Endodermal cell (in vitro differentiated cells): ENCODE measurements at regions not wholly inside any gene's neighbourhood (a gene's known extent, or its start where the extent isn't known, plus 50 kb on each side); places are given as distances from the start of the nearest gene placed in this dataset.

ENCODE experiments used
- DNase-seq: peaks from one replicate; pipeline ENCODE4 v3.0.0-alpha.2; 2017
- H3K27ac ChIP-seq: 2 replicates; pipeline ENCODE4 v1.5.1; 2013; ENCODE audit warnings: mild to moderate bottlenecking, low read depth, low read length, moderate library complexity
- H3K27me3 ChIP-seq: 2 replicates; pipeline ENCODE4 v1.6.1; 2013; ENCODE audit warnings: mild to moderate bottlenecking, low read length, moderate library complexity; ENCODE audit not compliant: insufficient read depth, control insufficient read depth, poor library complexity, severe bottlenecking
- H3K36me3 ChIP-seq: 2 replicates; pipeline ENCODE4 v1.7.0; 2013; ENCODE audit warnings: mild to moderate bottlenecking, low read length, moderate library complexity; ENCODE audit not compliant: control insufficient read depth, insufficient read depth
- H3K4me1 ChIP-seq: one replicate; pipeline ENCODE4 v1.7.0; 2013; ENCODE audit warnings: low read length; ENCODE audit not compliant: control insufficient read depth, insufficient read depth
- H3K4me3 ChIP-seq: 2 replicates; pipeline ENCODE4 v1.5.1; 2013; ENCODE audit warnings: mild to moderate bottlenecking, low read length, moderate library complexity
- H3K9ac ChIP-seq: 2 replicates; pipeline ENCODE4 v1.6.1; 2013; ENCODE audit warnings: mild to moderate bottlenecking, low read length, moderate library complexity; ENCODE audit not compliant: poor library complexity, severe bottlenecking; ENCODE audit errors: extremely low read depth
- H3K9me3 ChIP-seq: 2 replicates; pipeline ENCODE4 v1.6.1; 2013; ENCODE audit warnings: mild to moderate bottlenecking, low read length, moderate library complexity; ENCODE audit not compliant: control insufficient read depth
- H3K27ac Mint-ChIP-seq: 2 replicates; pipeline ENCODE4 v1.8.0; 2020; ENCODE audit warnings: mixed read lengths
- H3K27me3 Mint-ChIP-seq: 2 replicates; pipeline ENCODE4 v1.8.0; 2021; ENCODE audit warnings: mild to moderate bottlenecking, mixed read lengths; ENCODE audit not compliant: insufficient read depth
- H3K36me3 Mint-ChIP-seq: 2 replicates; pipeline ENCODE4 v1.8.0; 2020; ENCODE audit warnings: low read depth, mixed read lengths
- H3K4me1 Mint-ChIP-seq: 2 replicates; pipeline ENCODE4 v1.8.0; 2020; ENCODE audit warnings: mixed read lengths
- H3K4me3 Mint-ChIP-seq: 2 replicates; pipeline ENCODE4 v1.8.0; 2020; ENCODE audit warnings: mild to moderate bottlenecking, moderate library complexity, mixed read lengths
- H3K9me3 Mint-ChIP-seq: 2 replicates; pipeline ENCODE4 v1.8.0; 2020; ENCODE audit warnings: mild to moderate bottlenecking, mixed read lengths
- WGBS, 2 experiments: methylation state at CpG; one replicate each; pipeline versions ENCODE4 v1.1.5 to v1.1.7; 2013; ENCODE audit warnings: missing lambda C conversion rate in 2 of 2, mixed read lengths in 1 of 2; ENCODE audit not compliant: insufficient coverage in 1 of 2, insufficient read length in 1 of 2; 5-methylcytosine and 5-hydroxymethylcytosine counted together
- TF ChIP-seq, protein P1 (sequence below): fragments of 200-600 bp; sonication (generic); conservative IDR thresholded peaks from 2 replicates; pipeline ENCODE4 v1.5.0; 2021; ENCODE audit warnings: antibody characterized with exemption, mild to moderate bottlenecking

DNA sequence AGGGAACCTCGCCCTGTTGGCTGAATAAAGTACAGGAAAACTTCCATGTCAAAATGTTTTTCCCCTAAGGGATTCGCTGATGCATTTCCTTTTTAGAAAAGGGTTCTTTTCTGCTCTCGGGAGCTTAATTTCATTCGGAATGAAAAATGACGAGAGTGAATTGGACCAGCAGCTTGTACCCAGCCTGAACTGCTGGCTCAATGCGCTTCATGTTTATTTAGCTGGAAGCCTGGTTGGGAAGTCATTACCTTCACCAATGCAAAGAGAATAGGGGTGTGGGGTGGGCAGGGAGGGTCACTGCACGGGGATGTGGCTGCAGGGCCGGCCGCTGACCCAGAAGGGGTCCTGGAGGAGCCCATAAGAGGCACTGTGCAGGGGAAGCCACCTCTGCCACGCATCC is 207.7 kb downstream of the ENGASE start:
- 85 to 86% methylated on average over 8 to 10 of the region's 10 CpGs for WGBS, 2 experiments
- Mint-ChIP-seq H3K27ac (no peak overlapping the region), H3K36me3 (no peaks in the 10 kb centered on the region), H3K4me1 (peaks cover 9% of the 10 kb centered on the region), H3K27me3 (peaks cover 3% of the 10 kb centered on the region), H3K9me3 (no peaks in the 10 kb centered on the region), H3K4me3 (no peak overlapping the region)
- Histone ChIP-seq H3K27me3 (no peaks in the 10 kb centered on the region), H3K36me3 (no peaks in the 10 kb centered on the region), H3K9me3 (no peaks in the 10 kb centered on the region), H3K9ac (no peak overlapping the region), H3K4me3 (no peak overlapping the region), H3K4me1 (no peaks in the 10 kb centered on the region), H3K27ac (no peak overlapping the region)
- DNase-seq: no peak
- TF ChIP-seq, protein P1, sequence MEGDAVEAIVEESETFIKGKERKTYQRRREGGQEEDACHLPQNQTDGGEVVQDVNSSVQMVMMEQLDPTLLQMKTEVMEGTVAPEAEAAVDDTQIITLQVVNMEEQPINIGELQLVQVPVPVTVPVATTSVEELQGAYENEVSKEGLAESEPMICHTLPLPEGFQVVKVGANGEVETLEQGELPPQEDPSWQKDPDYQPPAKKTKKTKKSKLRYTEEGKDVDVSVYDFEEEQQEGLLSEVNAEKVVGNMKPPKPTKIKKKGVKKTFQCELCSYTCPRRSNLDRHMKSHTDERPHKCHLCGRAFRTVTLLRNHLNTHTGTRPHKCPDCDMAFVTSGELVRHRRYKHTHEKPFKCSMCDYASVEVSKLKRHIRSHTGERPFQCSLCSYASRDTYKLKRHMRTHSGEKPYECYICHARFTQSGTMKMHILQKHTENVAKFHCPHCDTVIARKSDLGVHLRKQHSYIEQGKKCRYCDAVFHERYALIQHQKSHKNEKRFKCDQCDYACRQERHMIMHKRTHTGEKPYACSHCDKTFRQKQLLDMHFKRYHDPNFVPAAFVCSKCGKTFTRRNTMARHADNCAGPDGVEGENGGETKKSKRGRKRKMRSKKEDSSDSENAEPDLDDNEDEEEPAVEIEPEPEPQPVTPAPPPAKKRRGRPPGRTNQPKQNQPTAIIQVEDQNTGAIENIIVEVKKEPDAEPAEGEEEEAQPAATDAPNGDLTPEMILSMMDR: no peak

GRCh38 chr17:79281803-79282202 is 207.2 kb downstream of the ENGASE start:
- no peak overlapping the region for H3K9ac ChIP-seq
- no peaks in the 10 kb centered on the region for H3K9me3 Mint-ChIP-seq
- WGBS, 2 experiments: 83 to 89% methylated on average over 8 of the region's 8 CpGs
- H3K27ac ChIP-seq: no peak overlapping the region
- H3K4me3 Mint-ChIP-seq: no peak overlapping the region
- peaks cover 9% of the 10 kb centered on the region for H3K4me1 Mint-ChIP-seq
- no peaks in the 10 kb centered on the region for H3K36me3 Mint-ChIP-seq
- no peak for DNase-seq
- H3K27me3 ChIP-seq: no peaks in the 10 kb centered on the region
- H3K36me3 ChIP-seq: no peaks in the 10 kb centered on the region
- no peak overlapping the region for H3K27ac Mint-ChIP-seq
- no peak overlapping the region for H3K4me3 ChIP-seq
- H3K4me1 ChIP-seq: no peaks in the 10 kb centered on the region
- H3K27me3 Mint-ChIP-seq: peaks cover 3% of the 10 kb centered on the region
- H3K9me3 ChIP-seq: no peaks in the 10 kb centered on the region
- TF ChIP-seq, protein P1: no peak

DNA sequence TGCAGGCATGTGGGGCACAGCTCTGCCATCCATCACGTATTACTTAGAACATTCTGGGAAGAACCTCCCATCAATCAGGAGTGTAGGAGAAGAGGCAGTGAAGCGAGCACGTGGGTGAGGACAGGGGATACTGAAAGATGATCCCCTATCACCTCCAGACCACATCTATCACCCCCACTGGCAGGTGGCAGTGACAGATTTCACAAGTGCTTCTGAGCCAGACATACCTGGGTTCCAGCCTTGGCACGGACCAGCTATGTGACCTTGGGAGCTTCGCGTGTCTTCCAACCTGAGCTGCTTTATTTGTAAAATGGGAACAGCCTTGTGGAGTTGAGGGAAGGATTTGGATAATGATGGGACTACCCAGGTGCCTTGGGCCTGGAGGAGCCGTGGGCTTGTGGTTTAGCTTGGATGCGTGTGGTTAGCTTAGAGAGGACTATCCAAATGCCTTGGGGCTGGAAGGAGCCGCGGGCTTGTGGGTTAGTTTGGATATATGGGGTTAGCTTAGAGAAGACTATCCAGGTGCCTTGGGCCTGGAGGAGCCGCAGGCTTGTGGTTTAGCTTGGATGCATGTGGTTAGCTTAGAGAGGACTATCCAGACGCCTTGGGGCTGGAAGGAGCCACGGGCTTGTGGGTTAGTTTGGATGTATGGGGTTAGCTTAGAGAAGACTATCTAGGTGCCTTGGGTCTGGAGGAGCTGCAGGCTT is 206.4 kb downstream of the ENGASE start:
- Histone ChIP-seq H3K27ac (no peak overlapping the region), H3K9ac (no peak overlapping the region), H3K36me3 (no peaks in the 10 kb centered on the region), H3K9me3 (no peaks in the 10 kb centered on the region), H3K4me1 (no peaks in the 10 kb centered on the region), H3K27me3 (no peaks in the 10 kb centered on the region), H3K4me3 (no peak overlapping the region)
- Mint-ChIP-seq H3K9me3 (no peaks in the 10 kb centered on the region), H3K36me3 (no peaks in the 10 kb centered on the region), H3K27ac (no peak overlapping the region), H3K27me3 (no peaks in the 10 kb centered on the region), H3K4me1 (peaks cover 6% of the 10 kb centered on the region), H3K4me3 (no peak overlapping the region)
- TF ChIP-seq, protein P1: no peak
- 91 to 92% methylated on average over 2 to 13 of the region's 13 CpGs for WGBS, 2 experiments
- DNase-seq: no peak
